GM13976 (cell line): ENCODE measurements at regions not wholly inside any gene's neighbourhood (a gene's known extent, or its start where the extent isn't known, plus 50 kb on each side); places are given as distances from the start of the nearest gene placed in this dataset.

Source experiments
- DNase-seq: peaks from one replicate; pipeline ENCODE4 v3.0.0; 2012; ENCODE audit warnings: low spot score
- CTCF ChIP-seq: IDR thresholded peaks from 2 replicates; pipeline ENCODE4 v1.5.1; 2012; ENCODE audit warnings: borderline replicate concordance, mild to moderate bottlenecking; ENCODE audit not compliant: insufficient read depth; ENCODE audit errors: extremely low read depth, missing control alignments, control extremely low read depth
- in situ Hi-C: fragments of 300-500 bp; cut with MboI; formaldehyde crosslinking; loops from one replicate; pipeline ENCODE4 v1.12.0; 2022; ENCODE audit warnings: low sequenced_read_pairs, mixed read lengths, inconsistent platforms; ENCODE audit not compliant: unreplicated experiment

GRCh38 chr10:131729938-131730660 is 170.7 kb upstream of the PPP2R2D start:
- in situ Hi-C loops = no loop called here

GRCh38 chr10:131730771-131731497 is 169.9 kb upstream of the PPP2R2D start:
- DNase-seq = peak; percentile 10
- in situ Hi-C loops = no loop called here
- TF ChIP-seq CTCF = no peak

More at GRCh38 chr10:131729938-131730660, 170.7 kb upstream of the PPP2R2D start:
- DNase-seq = peak; percentile 10
- TF ChIP-seq CTCF = no peak

GRCh38 chr10:131731780-131732630 is 168.8 kb upstream of the PPP2R2D start:
- in situ Hi-C loops = no loop called here
- peak; percentile 7 for DNase-seq
- TF ChIP-seq CTCF = no peak

GRCh38 chr10:131732631-131733127 is 168.1 kb upstream of the PPP2R2D start:
- TF ChIP-seq CTCF = no peak
- no peak for DNase-seq
- in situ Hi-C loops = no loop called here

GRCh38 chr10:131733596-131733995 is 167.2 kb upstream of the PPP2R2D start:
- in situ Hi-C loops = no loop called here

More at GRCh38 chr10:131733596-131733995, 167.2 kb upstream of the PPP2R2D start:
- no peak for DNase-seq
- TF ChIP-seq CTCF = no peak
